ENCODE measurements at regions not wholly inside any gene's neighbourhood (a gene's known extent, or its start where the extent isn't known, plus 50 kb on each side); places are given as distances from the start of the nearest gene placed in this dataset.

- no peak for TF ChIP-seq CTCF (optimal IDR thresholded peaks at IDR 0.05 in 1 of 3, IDR thresholded peaks at IDR 0.05 in 1 of 3, conservative IDR thresholded peaks at IDR 0.05 in 1 of 3; ENCODE audit: extremely low read depth in 1 of 3, insufficient read depth in 2 of 3, low read length in 3 of 3)
- TF ChIP-seq EZH2 (IDR thresholded peaks at IDR 0.05; ENCODE audit: low read length) = no peak
These were observed 585.0 kb upstream of the MBL2 start for GRCh38 chr10:53357587-53357986.
